IMR-90 (cell line): ENCODE measurements at regions not wholly inside any gene's neighbourhood (a gene's known extent, or its start where the extent isn't known, plus 50 kb on each side); places are given as distances from the start of the nearest gene placed in this dataset.

Experiments used
- ATAC-seq: fragments of 200-7000 bp; cut with Tn5 transposase; 2 replicates; pipeline ENCODE4 v1.9.1; 2020; ENCODE audit warnings: low read depth, mild to moderate bottlenecking, moderate library complexity
- BruUV-seq: library from RNA; stranded (reverse); fragments of 400-500 nt; replicated peaks from 2 replicates; lab custom pipeline; 2021; lab: Mats Ljungman, UMichigan
- CTCF ChIA-PET: fragments of 300-600 bp; formaldehyde crosslinking; extraction: SDS; loops from one replicate; lab custom pipeline; 2021; ENCODE audit warnings: antibody characterized with exemption; lab: Yijun Ruan, JAX
- POLR2A ChIA-PET: fragments of 300-600 bp; sonication (Branson Sonifier 250); formaldehyde crosslinking; loops from one replicate; lab custom pipeline; 2022; ENCODE audit warnings: antibody characterized with exemption; ENCODE audit not compliant: unreplicated experiment; lab: Charles Lee
- DNase-seq: peaks from one replicate; pipeline ENCODE4 v3.0.0; 2013
- H2AFZ ChIP-seq: replicated peaks from 2 replicates; pipeline ENCODE3; 2013; ENCODE audit warnings: low read length, mild to moderate bottlenecking; ENCODE audit not compliant: poor library complexity
- H2AK5ac ChIP-seq: 2 replicates; pipeline ENCODE4 v1.6.1; 2013; ENCODE audit warnings: low read depth, low read length, inconsistent platforms
- H2AK9ac ChIP-seq: replicated peaks from 2 replicates; pipeline ENCODE3; 2013; ENCODE audit warnings: mild to moderate bottlenecking, low read depth, low read length, moderate library complexity; ENCODE audit not compliant: poor library complexity
- H2BK120ac ChIP-seq: 2 replicates; pipeline ENCODE4 v1.6.1; 2013; ENCODE audit warnings: low read depth, low read length, inconsistent platforms
- H2BK15ac ChIP-seq: 3 replicates; pipeline ENCODE4 v1.6.1; 2013; ENCODE audit warnings: low read depth, low read length, inconsistent platforms
- H2BK20ac ChIP-seq: 2 replicates; pipeline ENCODE4 v1.6.1; 2013; ENCODE audit warnings: low read depth, mild to moderate bottlenecking, inconsistent platforms, low read length, moderate library complexity
- H2BK5ac ChIP-seq: 2 replicates; pipeline ENCODE4 v1.6.1; 2013; ENCODE audit warnings: mild to moderate bottlenecking, low read depth, low read length, inconsistent platforms; ENCODE audit not compliant: poor library complexity, severe bottlenecking
- H3K14ac ChIP-seq: replicated peaks from 2 replicates; pipeline ENCODE4 v1.6.1; 2013; ENCODE audit warnings: low read depth, low read length, inconsistent platforms
- H3K18ac ChIP-seq: 2 replicates; pipeline ENCODE4 v1.6.1; 2013; ENCODE audit warnings: low read depth, low read length, control low read depth
- H3K23ac ChIP-seq: 2 replicates; pipeline ENCODE4 v1.6.1; 2013; ENCODE audit warnings: low read depth, low read length, inconsistent platforms
- H3K27ac ChIP-seq: 2 replicates; pipeline ENCODE4 v1.5.1; 2013; ENCODE audit warnings: mild to moderate bottlenecking, control low read depth, low read length; ENCODE audit not compliant: insufficient read depth
- H3K27me3 ChIP-seq: 2 replicates; pipeline ENCODE4 v1.6.1; 2013; ENCODE audit warnings: low read length; ENCODE audit not compliant: control insufficient read depth, insufficient read depth
- H3K36me3 ChIP-seq: 2 replicates; pipeline ENCODE4 v1.6.1; 2013; ENCODE audit warnings: low read length, mixed read lengths; ENCODE audit not compliant: control insufficient read depth, insufficient read depth
- H3K4ac ChIP-seq: 2 replicates; pipeline ENCODE4 v1.6.1; 2013; ENCODE audit warnings: low read depth, low read length, inconsistent platforms
- H3K4me1 ChIP-seq: 2 replicates; pipeline ENCODE4 v1.6.1; 2013; ENCODE audit warnings: low read length, mixed read lengths; ENCODE audit not compliant: control insufficient read depth, insufficient read depth
- H3K4me2 ChIP-seq: 2 replicates; pipeline ENCODE4 v1.6.1; 2013; ENCODE audit warnings: low read depth, mild to moderate bottlenecking, control low read depth, low read length, moderate library complexity
- H3K4me3 ChIP-seq: 2 replicates; pipeline ENCODE4 v1.5.1; 2013; ENCODE audit warnings: low read depth, mild to moderate bottlenecking, control low read depth, low read length, moderate library complexity; ENCODE audit not compliant: insufficient read depth
- H3K56ac ChIP-seq: 2 replicates; pipeline ENCODE4 v1.6.1; 2013; ENCODE audit warnings: low read length, inconsistent platforms; ENCODE audit not compliant: insufficient read depth; ENCODE audit errors: extremely low read depth
- H3K79me1 ChIP-seq, 2 experiments: 2 replicates each; pipeline ENCODE4 v1.6.1; 2013; ENCODE audit warnings: low read length in 2 of 2, inconsistent platforms in 1 of 2, low read depth in 1 of 2
- H3K9ac ChIP-seq: 2 replicates; pipeline ENCODE4 v1.6.1; 2013; ENCODE audit warnings: low read depth, low read length, control low read depth
- H3K9me1 ChIP-seq: 2 replicates; pipeline ENCODE4 v1.6.1; 2013; ENCODE audit warnings: low read length, inconsistent platforms; ENCODE audit not compliant: insufficient read depth
- H3K9me3 ChIP-seq: 2 replicates; pipeline ENCODE4 v1.6.1; 2013; ENCODE audit warnings: low read length; ENCODE audit not compliant: control insufficient read depth, insufficient read depth
- H4K20me1 ChIP-seq: 2 replicates; pipeline ENCODE4 v1.6.1; 2013; ENCODE audit warnings: low read length, inconsistent platforms; ENCODE audit not compliant: insufficient read depth
- H4K5ac ChIP-seq: 2 replicates; pipeline ENCODE4 v1.6.1; 2013; ENCODE audit warnings: mild to moderate bottlenecking, low read depth, low read length, control low read depth
- H4K8ac ChIP-seq, 2 experiments: 2 replicates each; pipeline ENCODE4 v1.6.1; 2013; ENCODE audit warnings: low read depth in 2 of 2, low read length in 2 of 2, control low read depth in 1 of 2, inconsistent platforms in 1 of 2
- H4K91ac ChIP-seq: 2 replicates; pipeline ENCODE4 v1.6.1; 2013; ENCODE audit warnings: low read depth, low read length, inconsistent platforms; ENCODE audit not compliant: insufficient read depth
- CHD1 ChIP-seq: IDR thresholded peaks from 2 replicates; pipeline ENCODE4 v1.6.1; 2012; ENCODE audit warnings: low read depth, low read length, improper control_type of control experiment
- ELK1 ChIP-seq: fragments of 150-350 bp; IDR thresholded peaks from 2 replicates; pipeline ENCODE4 v1.6.1; 2016; ENCODE audit warnings: low read depth, mild to moderate bottlenecking, low read length, moderate library complexity, borderline replicate concordance
- FOS ChIP-seq: fragments of 150-350 bp; IDR thresholded peaks from 2 replicates; pipeline ENCODE4 v1.6.1; 2016; ENCODE audit warnings: low read depth, low read length
- MAFK ChIP-seq: IDR thresholded peaks from 2 replicates; pipeline ENCODE4 v1.6.1; 2012; ENCODE audit warnings: low read depth, low read length, improper control_type of control experiment
- MAZ ChIP-seq: IDR thresholded peaks from 2 replicates; pipeline ENCODE4 v1.6.1; 2012; ENCODE audit warnings: low read depth, mild to moderate bottlenecking, low read length, improper control_type of control experiment, moderate library complexity, borderline replicate concordance
- RAD21 ChIP-seq: IDR thresholded peaks from 2 replicates; pipeline ENCODE4 v1.6.1; 2012; ENCODE audit warnings: low read length, improper control_type of control experiment
- RCOR1 ChIP-seq: IDR thresholded peaks from 2 replicates; pipeline ENCODE4 v1.6.1; 2012; ENCODE audit warnings: mild to moderate bottlenecking, low read length, improper control_type of control experiment; ENCODE audit not compliant: insufficient replicate concordance
- SMC3 ChIP-seq: fragments of 150-350 bp; IDR thresholded peaks from 2 replicates; pipeline ENCODE4 v1.6.1; 2016; ENCODE audit warnings: low read depth, mild to moderate bottlenecking, antibody characterized with exemption, low read length, moderate library complexity
- USF2 ChIP-seq: fragments of 150-350 bp; IDR thresholded peaks from 2 replicates; pipeline ENCODE4 v1.6.1; 2017; ENCODE audit warnings: mild to moderate bottlenecking, antibody characterized with exemption, low read length, low read depth
- WGBS, 2 experiments: methylation state at CpG; one replicate each; pipeline versions ENCODE4 v1.1.5 to v1.1.7; 2013; ENCODE audit warnings: missing lambda C conversion rate in 2 of 2; ENCODE audit not compliant: insufficient read length in 1 of 2; ENCODE audit errors: extremely low coverage in 2 of 2; 5-methylcytosine and 5-hydroxymethylcytosine counted together
- dilution Hi-C: fragments of 300-500 bp; cut with HindIII; formaldehyde crosslinking; loops from one replicate; pipeline ENCODE4 v1.14.3; 2018; ENCODE audit warnings: low sequenced_read_pairs; ENCODE audit not compliant: unreplicated experiment
- in situ Hi-C: fragments of 300-500 bp; cut with MboI; formaldehyde crosslinking; loops from 3 replicates; pipeline ENCODE4 v1.14.3; 2019; ENCODE audit warnings: low sequenced_read_pairs, inconsistent platforms, mixed read lengths
- intact Hi-C: fragments of 100-400 bp; cut with micrococcal nuclease; formaldehyde crosslinking; loops from 2 replicates; pipeline ENCODE4 v1.10.0; 2022
- TF ChIP-seq, protein P1 (sequence below): conservative IDR thresholded peaks from 2 replicates; pipeline ENCODE4 v1.5.1; 2012; ENCODE audit warnings: mild to moderate bottlenecking, low read depth, low read length, improper control_type of control experiment

- no peak overlapping the region for H3K18ac ChIP-seq
- H3K9me3 ChIP-seq, result peaks cover 4% of the 10 kb centered on the region
- H2BK20ac ChIP-seq, result no peak overlapping the region
- no peak overlapping the region for H2AK5ac ChIP-seq
- no peak overlapping the region for H3K9ac ChIP-seq
- POLR2A ChIA-PET, result no interaction called here
- no peak overlapping the region for H3K14ac ChIP-seq
- H3K36me3 ChIP-seq, result no peaks in the 10 kb centered on the region
- in situ Hi-C loops, result no loop called here
- H3K4me3 ChIP-seq, result no peak overlapping the region
- no peak overlapping the region for H3K4ac ChIP-seq
- no peak overlapping the region for H3K27ac ChIP-seq
- H4K8ac ChIP-seq, result no peak overlapping the region
- no peak overlapping the region for H3K4me2 ChIP-seq
- no peak overlapping the region for H2AFZ ChIP-seq
- no peaks in the 10 kb centered on the region for H3K79me1 ChIP-seq
- H4K20me1 ChIP-seq, result no peaks in the 10 kb centered on the region
- BruUV-seq, result no TSS peak
- ATAC-seq (no peak), DNase-seq (no peak)
- CTCF ChIA-PET, result no interaction called here
- dilution Hi-C loops, result no loop called here
- H2BK5ac ChIP-seq, result no peak overlapping the region
- H3K23ac ChIP-seq, result no peak overlapping the region
- TF ChIP-seq USF2 (no peak), SMC3 (no peak), FOS (no peak), CHD1 (no peak), ELK1 (no peak), MAFK (no peak), MAZ (no peak), RCOR1 (no peak), RAD21 (no peak)
- TF ChIP-seq, protein P1, sequence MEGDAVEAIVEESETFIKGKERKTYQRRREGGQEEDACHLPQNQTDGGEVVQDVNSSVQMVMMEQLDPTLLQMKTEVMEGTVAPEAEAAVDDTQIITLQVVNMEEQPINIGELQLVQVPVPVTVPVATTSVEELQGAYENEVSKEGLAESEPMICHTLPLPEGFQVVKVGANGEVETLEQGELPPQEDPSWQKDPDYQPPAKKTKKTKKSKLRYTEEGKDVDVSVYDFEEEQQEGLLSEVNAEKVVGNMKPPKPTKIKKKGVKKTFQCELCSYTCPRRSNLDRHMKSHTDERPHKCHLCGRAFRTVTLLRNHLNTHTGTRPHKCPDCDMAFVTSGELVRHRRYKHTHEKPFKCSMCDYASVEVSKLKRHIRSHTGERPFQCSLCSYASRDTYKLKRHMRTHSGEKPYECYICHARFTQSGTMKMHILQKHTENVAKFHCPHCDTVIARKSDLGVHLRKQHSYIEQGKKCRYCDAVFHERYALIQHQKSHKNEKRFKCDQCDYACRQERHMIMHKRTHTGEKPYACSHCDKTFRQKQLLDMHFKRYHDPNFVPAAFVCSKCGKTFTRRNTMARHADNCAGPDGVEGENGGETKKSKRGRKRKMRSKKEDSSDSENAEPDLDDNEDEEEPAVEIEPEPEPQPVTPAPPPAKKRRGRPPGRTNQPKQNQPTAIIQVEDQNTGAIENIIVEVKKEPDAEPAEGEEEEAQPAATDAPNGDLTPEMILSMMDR, result no peak
- H2AK9ac ChIP-seq, result no peak overlapping the region
- no peaks in the 10 kb centered on the region for H3K9me1 ChIP-seq
- H3K27me3 ChIP-seq, result no peaks in the 10 kb centered on the region
- intact Hi-C loops, result no loop called here
- H3K4me1 ChIP-seq, result no peaks in the 10 kb centered on the region
- no peak overlapping the region for H2BK15ac ChIP-seq
- no peak overlapping the region for H4K91ac ChIP-seq
- H3K56ac ChIP-seq, result no peak overlapping the region
- no peak overlapping the region for H2BK120ac ChIP-seq
- H4K5ac ChIP-seq, result no peak overlapping the region
- WGBS, 2 experiments, result no CpG with 5 or more reads among the region's 3 CpGs
Observed at GRCh38 chr13:69580255-69580654, 527.4 kb upstream of the ATXN8OS start.
